H9 (cell line): ENCODE measurements at regions not wholly inside any gene's neighbourhood (a gene's known extent, or its start where the extent isn't known, plus 50 kb on each side); places are given as distances from the start of the nearest gene placed in this dataset.

Source experiments
- DNase-seq: peaks from one replicate; pipeline ENCODE4 v3.0.0-alpha.2; 2017
- H2AFZ ChIP-seq: one replicate; pipeline ENCODE4 v1.6.1; 2013; ENCODE audit warnings: mild to moderate bottlenecking, low read length, control low read depth, moderate library complexity
- H2AK5ac ChIP-seq: 2 replicates; pipeline ENCODE4 v1.6.1; 2013; ENCODE audit warnings: low read length, control low read depth, mixed read lengths; ENCODE audit not compliant: insufficient read length
- H2BK120ac ChIP-seq: one replicate; pipeline ENCODE4 v1.6.1; 2013; ENCODE audit warnings: low read depth, mild to moderate bottlenecking, low read length, control low read depth, inconsistent platforms; ENCODE audit not compliant: poor library complexity, severe bottlenecking
- H2BK12ac ChIP-seq: 2 replicates; pipeline ENCODE4 v1.6.1; 2013; ENCODE audit warnings: low read length, control low read depth, mixed read lengths, low read depth; ENCODE audit not compliant: insufficient read length
- H2BK15ac ChIP-seq: 2 replicates; pipeline ENCODE4 v1.6.1; 2013; ENCODE audit warnings: low read depth, low read length, control low read depth
- H2BK20ac ChIP-seq: one replicate; pipeline ENCODE4 v1.6.1; 2013; ENCODE audit warnings: low read depth, mild to moderate bottlenecking, low read length, control low read depth, inconsistent platforms; ENCODE audit not compliant: poor library complexity, severe bottlenecking
- H2BK5ac ChIP-seq: 2 replicates; pipeline ENCODE4 v1.6.1; 2013; ENCODE audit warnings: low read length, control low read depth, mixed read lengths; ENCODE audit not compliant: insufficient read length
- H3K14ac ChIP-seq: 2 replicates; pipeline ENCODE4 v1.6.1; 2013; ENCODE audit warnings: low read length, control low read depth; ENCODE audit not compliant: insufficient read depth
- H3K18ac ChIP-seq: 2 replicates; pipeline ENCODE4 v1.6.1; 2013; ENCODE audit warnings: low read depth, mild to moderate bottlenecking, mixed read lengths, low read length, control low read depth; ENCODE audit not compliant: insufficient read length
- H3K23ac ChIP-seq: 2 replicates; pipeline ENCODE4 v1.6.1; 2013; ENCODE audit warnings: low read length, control low read depth, mixed read lengths, low read depth; ENCODE audit not compliant: insufficient read length
- H3K23me2 ChIP-seq: 2 replicates; pipeline ENCODE4 v1.6.1; 2013; ENCODE audit warnings: low read depth, mild to moderate bottlenecking, mixed read lengths, low read length, control low read depth; ENCODE audit not compliant: insufficient read length, poor library complexity, severe bottlenecking
- H3K27ac ChIP-seq: 2 replicates; pipeline ENCODE4 v1.5.1; 2013; ENCODE audit warnings: low read length, control low read depth, mixed read lengths, low read depth; ENCODE audit not compliant: insufficient read length
- H3K27me3 ChIP-seq: 2 replicates; pipeline ENCODE4 v1.6.1; 2013; ENCODE audit warnings: low read length, control low read depth, inconsistent platforms; ENCODE audit not compliant: insufficient read depth
- H3K4ac ChIP-seq: 2 replicates; pipeline ENCODE4 v1.6.1; 2013; ENCODE audit warnings: low read depth, mild to moderate bottlenecking, control low read depth, inconsistent platforms, low read length, moderate library complexity
- H3K4me1 ChIP-seq: 2 replicates; pipeline ENCODE4 v1.6.1; 2013; ENCODE audit warnings: low read length, control low read depth, inconsistent platforms; ENCODE audit not compliant: insufficient read depth
- H3K4me2 ChIP-seq: 2 replicates; pipeline ENCODE4 v1.6.1; 2013; ENCODE audit warnings: low read length, control low read depth, mixed read lengths; ENCODE audit not compliant: insufficient read length, insufficient read depth
- H3K56ac ChIP-seq: 2 replicates; pipeline ENCODE4 v1.6.1; 2013; ENCODE audit warnings: low read depth, mild to moderate bottlenecking, mixed read lengths, low read length, control low read depth; ENCODE audit not compliant: insufficient read length
- H3K79me1 ChIP-seq: 2 replicates; pipeline ENCODE4 v1.6.1; 2013; ENCODE audit warnings: low read depth, mild to moderate bottlenecking, moderate library complexity, low read length, control low read depth, inconsistent platforms; ENCODE audit not compliant: insufficient read depth, poor library complexity, severe bottlenecking
- H3K79me2 ChIP-seq: 2 replicates; pipeline ENCODE4 v1.6.1; 2013; ENCODE audit warnings: low read length, control low read depth, inconsistent platforms; ENCODE audit not compliant: insufficient read depth
- H3K9ac ChIP-seq: 2 replicates; pipeline ENCODE4 v1.6.1; 2013; ENCODE audit warnings: low read length, control low read depth, mixed read lengths; ENCODE audit not compliant: insufficient read length; ENCODE audit errors: extremely low read depth
- H3K9me3 ChIP-seq: one replicate; pipeline ENCODE4 v1.6.1; 2013; ENCODE audit warnings: low read depth, low read length, inconsistent platforms; ENCODE audit not compliant: control insufficient read depth
- H3T11ph ChIP-seq: one replicate; pipeline ENCODE4 v1.6.1; 2013; ENCODE audit warnings: mild to moderate bottlenecking, low read length, control low read depth, inconsistent platforms
- H4K20me1 ChIP-seq: one replicate; pipeline ENCODE4 v1.6.1; 2013; ENCODE audit not compliant: control insufficient read depth, insufficient read length, insufficient read depth
- H4K5ac ChIP-seq: 2 replicates; pipeline ENCODE4 v1.6.1; 2013; ENCODE audit warnings: low read depth, mild to moderate bottlenecking, mixed read lengths, low read length, control low read depth; ENCODE audit not compliant: insufficient read length
- H4K8ac ChIP-seq: replicated peaks from 2 replicates; pipeline ENCODE4 v1.6.1; 2013; ENCODE audit warnings: low read length, control low read depth, mixed read lengths, low read depth; ENCODE audit not compliant: insufficient read length
- H4K91ac ChIP-seq: 2 replicates; pipeline ENCODE4 v1.6.1; 2013; ENCODE audit warnings: low read depth, mild to moderate bottlenecking, moderate library complexity, mixed read lengths, low read length, control low read depth; ENCODE audit not compliant: insufficient read length
- H3K27ac Mint-ChIP-seq, 3 experiments: 2 replicates in 2 of 3; 3 replicates in 1 of 3; pipeline ENCODE4 v1.8.0; 2020 to 2021; ENCODE audit warnings: mixed read lengths in 3 of 3, mild to moderate bottlenecking in 1 of 3, moderate library complexity in 1 of 3
- H3K27me3 Mint-ChIP-seq: 2 replicates; pipeline ENCODE4 v1.8.0; 2021; ENCODE audit warnings: low read depth, mild to moderate bottlenecking, moderate library complexity, mixed read lengths
- H3K36me3 Mint-ChIP-seq, 3 experiments: 2 replicates in 2 of 3; 3 replicates in 1 of 3; pipeline ENCODE4 v1.8.0; 2020 to 2021; ENCODE audit warnings: low read depth in 3 of 3, mixed read lengths in 3 of 3; ENCODE audit not compliant: insufficient read depth in 1 of 3
- H3K4me1 Mint-ChIP-seq, 2 experiments: 2 replicates each; pipeline ENCODE4 v1.8.0; 2020; ENCODE audit warnings: mixed read lengths in 2 of 2
- H3K4me3 Mint-ChIP-seq, 2 experiments: 2 replicates in 1 of 2; 3 replicates in 1 of 2; pipeline ENCODE4 v1.8.0; 2020 to 2021; ENCODE audit warnings: mild to moderate bottlenecking in 2 of 2, mixed read lengths in 2 of 2, moderate library complexity in 1 of 2
- H3K9me3 Mint-ChIP-seq, 2 experiments: 2 replicates in 1 of 2; 3 replicates in 1 of 2; pipeline ENCODE4 v1.8.0; 2020; ENCODE audit warnings: mild to moderate bottlenecking in 2 of 2, mixed read lengths in 2 of 2, moderate library complexity in 1 of 2
- WGBS: extraction: QIAGEN DNeasy Blood & Tissue Kit; methylation state at CpG from one replicate; pipeline ENCODE4 v1.1.7; 2013; ENCODE audit warnings: missing lambda C conversion rate, low lambda C conversion rate, mixed read lengths; ENCODE audit not compliant: insufficient read length; ENCODE audit errors: extremely low coverage; 5-methylcytosine and 5-hydroxymethylcytosine counted together
- TF ChIP-seq, protein P1 (sequence below): fragments of 200-600 bp; sonication (generic); conservative IDR thresholded peaks from 3 replicates; pipeline ENCODE4 v1.8.0; 2021; ENCODE audit warnings: antibody characterized with exemption, mild to moderate bottlenecking

DNA sequence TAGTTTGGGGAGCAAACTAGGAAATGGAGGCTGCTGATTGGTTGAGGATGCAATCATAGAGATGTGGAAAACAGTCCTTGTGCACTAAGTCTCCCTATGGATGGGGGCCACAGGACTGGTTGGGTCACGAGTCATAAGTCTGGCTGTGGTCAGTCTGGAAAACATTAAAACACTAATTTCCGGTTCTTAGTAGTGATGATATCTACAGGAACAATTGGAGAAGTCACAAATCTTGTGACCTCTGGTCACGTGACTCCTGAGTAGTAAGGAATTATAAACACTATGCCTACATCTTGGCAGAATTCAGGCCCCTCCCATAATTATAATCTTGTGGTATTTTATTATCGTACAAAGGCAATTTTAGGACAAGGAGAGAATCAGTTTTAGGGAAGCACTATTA, 317.3 kb upstream of the ARPP21 start:
- Histone ChIP-seq H3K18ac (no peak overlapping the region), H3K14ac (no peak overlapping the region), H2BK5ac (no peak overlapping the region), H3K27me3 (no peaks in the 10 kb centered on the region), H2AK5ac (no peak overlapping the region), H4K5ac (no peak overlapping the region), H2BK12ac (no peak overlapping the region), H2BK15ac (no peak overlapping the region), H3K9me3 (no peaks in the 10 kb centered on the region), H3K56ac (no peak overlapping the region), H3K4ac (no peak overlapping the region), H4K8ac (no peak overlapping the region), H3K23ac (no peak overlapping the region), H2BK20ac (no peak overlapping the region), H3K79me1 (no peaks in the 10 kb centered on the region), H3K9ac (no peak overlapping the region), H3K4me2 (no peak overlapping the region), H3K4me1 (no peaks in the 10 kb centered on the region), H2AFZ (no peak overlapping the region), H4K20me1 (no peaks in the 10 kb centered on the region), H3K79me2 (no peaks in the 10 kb centered on the region), H3T11ph (no peak overlapping the region), H3K27ac (no peak overlapping the region), H4K91ac (no peak overlapping the region), H2BK120ac (no peak overlapping the region), H3K23me2 (no peaks in the 10 kb centered on the region)
- H3K27ac Mint-ChIP-seq, result no peak overlapping the region
- TF ChIP-seq, protein P1, sequence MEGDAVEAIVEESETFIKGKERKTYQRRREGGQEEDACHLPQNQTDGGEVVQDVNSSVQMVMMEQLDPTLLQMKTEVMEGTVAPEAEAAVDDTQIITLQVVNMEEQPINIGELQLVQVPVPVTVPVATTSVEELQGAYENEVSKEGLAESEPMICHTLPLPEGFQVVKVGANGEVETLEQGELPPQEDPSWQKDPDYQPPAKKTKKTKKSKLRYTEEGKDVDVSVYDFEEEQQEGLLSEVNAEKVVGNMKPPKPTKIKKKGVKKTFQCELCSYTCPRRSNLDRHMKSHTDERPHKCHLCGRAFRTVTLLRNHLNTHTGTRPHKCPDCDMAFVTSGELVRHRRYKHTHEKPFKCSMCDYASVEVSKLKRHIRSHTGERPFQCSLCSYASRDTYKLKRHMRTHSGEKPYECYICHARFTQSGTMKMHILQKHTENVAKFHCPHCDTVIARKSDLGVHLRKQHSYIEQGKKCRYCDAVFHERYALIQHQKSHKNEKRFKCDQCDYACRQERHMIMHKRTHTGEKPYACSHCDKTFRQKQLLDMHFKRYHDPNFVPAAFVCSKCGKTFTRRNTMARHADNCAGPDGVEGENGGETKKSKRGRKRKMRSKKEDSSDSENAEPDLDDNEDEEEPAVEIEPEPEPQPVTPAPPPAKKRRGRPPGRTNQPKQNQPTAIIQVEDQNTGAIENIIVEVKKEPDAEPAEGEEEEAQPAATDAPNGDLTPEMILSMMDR, result no peak
- no peaks in the 10 kb centered on the region for H3K27me3 Mint-ChIP-seq
- DNase-seq, result no peak
- peaks cover 16% of the 10 kb centered on the region in 2 experiments for H3K9me3 Mint-ChIP-seq
- WGBS, result no CpG with 5 or more reads among the region's 4 CpGs
- H3K36me3 Mint-ChIP-seq, result peaks cover 0 to 10% (median 2%) of the 10 kb centered on the region in 3 experiments; a peak in 3 of 7 replicates
- no peak overlapping the region for H3K4me3 Mint-ChIP-seq
- H3K4me1 Mint-ChIP-seq, result no peaks in the 10 kb centered on the region
